ENCODE measurements at regions not wholly inside any gene's neighbourhood (a gene's known extent, or its start where the extent isn't known, plus 50 kb on each side); places are given as distances from the start of the nearest gene placed in this dataset.

DNA sequence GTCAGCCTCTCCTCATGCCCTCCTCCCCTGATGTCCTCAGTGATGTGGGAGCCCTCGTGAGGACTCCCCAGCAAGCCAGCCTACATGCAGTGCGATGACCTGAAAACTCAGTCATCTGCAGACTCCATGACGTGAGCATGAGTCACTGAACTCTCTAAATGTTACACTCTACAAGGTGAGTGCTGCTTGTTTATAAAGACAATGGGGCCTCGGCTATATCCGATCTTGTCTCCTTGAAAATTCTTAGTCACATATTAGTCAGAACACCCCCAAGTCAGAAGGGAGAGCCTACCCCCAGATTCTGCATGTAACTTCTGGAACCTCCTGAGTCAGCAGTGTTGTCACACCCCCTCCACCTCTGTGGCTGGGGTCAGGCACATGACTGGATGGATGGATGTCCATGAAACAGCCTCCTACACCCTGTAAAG lies 673.8 kb downstream of the INHBA start:
- ChIA-PET RAD21 (ENCODE audit: unreplicated experiment) (no interaction called here), SMC1A (ENCODE audit: uncharacterized antibody, unreplicated experiment) (no interaction called here), CTCF (no interaction called here), POLR2A (no interaction called here)
- TF ChIP-seq EZH2 (IDR thresholded peaks at IDR 0.05; ENCODE audit: borderline replicate concordance, control insufficient read depth, low read depth, low read length): no peak
- no peak for TF ChIP-seq CREM (IDR thresholded peaks at IDR 0.05; ENCODE audit: low read depth)
- no peak for TF ChIP-seq HDAC6 (IDR thresholded peaks at IDR 0.05; ENCODE audit: unreplicated experiment)
- TF ChIP-seq CBX5 (IDR thresholded peaks at IDR 0.05; ENCODE audit: low read depth): no peak
- TF ChIP-seq, protein P1, sequence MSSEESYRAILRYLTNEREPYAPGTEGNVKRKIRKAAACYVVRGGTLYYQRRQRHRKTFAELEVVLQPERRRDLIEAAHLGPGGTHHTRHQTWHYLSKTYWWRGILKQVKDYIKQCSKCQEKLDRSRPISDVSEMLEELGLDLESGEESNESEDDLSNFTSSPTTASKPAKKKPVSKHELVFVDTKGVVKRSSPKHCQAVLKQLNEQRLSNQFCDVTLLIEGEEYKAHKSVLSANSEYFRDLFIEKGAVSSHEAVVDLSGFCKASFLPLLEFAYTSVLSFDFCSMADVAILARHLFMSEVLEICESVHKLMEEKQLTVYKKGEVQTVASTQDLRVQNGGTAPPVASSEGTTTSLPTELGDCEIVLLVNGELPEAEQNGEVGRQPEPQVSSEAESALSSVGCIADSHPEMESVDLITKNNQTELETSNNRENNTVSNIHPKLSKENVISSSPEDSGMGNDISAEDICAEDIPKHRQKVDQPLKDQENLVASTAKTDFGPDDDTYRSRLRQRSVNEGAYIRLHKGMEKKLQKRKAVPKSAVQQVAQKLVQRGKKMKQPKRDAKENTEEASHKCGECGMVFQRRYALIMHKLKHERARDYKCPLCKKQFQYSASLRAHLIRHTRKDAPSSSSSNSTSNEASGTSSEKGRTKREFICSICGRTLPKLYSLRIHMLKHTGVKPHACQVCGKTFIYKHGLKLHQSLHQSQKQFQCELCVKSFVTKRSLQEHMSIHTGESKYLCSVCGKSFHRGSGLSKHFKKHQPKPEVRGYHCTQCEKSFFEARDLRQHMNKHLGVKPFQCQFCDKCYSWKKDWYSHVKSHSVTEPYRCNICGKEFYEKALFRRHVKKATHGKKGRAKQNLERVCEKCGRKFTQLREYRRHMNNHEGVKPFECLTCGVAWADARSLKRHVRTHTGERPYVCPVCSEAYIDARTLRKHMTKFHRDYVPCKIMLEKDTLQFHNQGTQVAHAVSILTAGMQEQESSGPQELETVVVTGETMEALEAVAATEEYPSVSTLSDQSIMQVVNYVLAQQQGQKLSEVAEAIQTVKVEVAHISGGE (CRISPR knock-in tag; IDR thresholded peaks at IDR 0.05): no peak
- TF ChIP-seq NBN (IDR thresholded peaks at IDR 0.05): no peak
- TF ChIP-seq KDM1A (IDR thresholded peaks at IDR 0.05; ENCODE audit: borderline replicate concordance): no peak
- TF ChIP-seq ZSCAN29 (IDR thresholded peaks at IDR 0.05): no peak
- no peak for TF ChIP-seq SPI1 (IDR thresholded peaks at IDR 0.05; ENCODE audit: borderline replicate concordance, insufficient read depth, low read depth, low read length)
- TF ChIP-seq ASH2L (IDR thresholded peaks at IDR 0.05; ENCODE audit: borderline replicate concordance, low read depth): no peak
- no peak for TF ChIP-seq JUND (IDR thresholded peaks at IDR 0.05; ENCODE audit: low read depth, low read length)
- TF ChIP-seq WRNIP1 (IDR thresholded peaks at IDR 0.05; ENCODE audit: borderline replicate concordance, low read depth, low read length): no peak
- TF ChIP-seq, protein P2, sequence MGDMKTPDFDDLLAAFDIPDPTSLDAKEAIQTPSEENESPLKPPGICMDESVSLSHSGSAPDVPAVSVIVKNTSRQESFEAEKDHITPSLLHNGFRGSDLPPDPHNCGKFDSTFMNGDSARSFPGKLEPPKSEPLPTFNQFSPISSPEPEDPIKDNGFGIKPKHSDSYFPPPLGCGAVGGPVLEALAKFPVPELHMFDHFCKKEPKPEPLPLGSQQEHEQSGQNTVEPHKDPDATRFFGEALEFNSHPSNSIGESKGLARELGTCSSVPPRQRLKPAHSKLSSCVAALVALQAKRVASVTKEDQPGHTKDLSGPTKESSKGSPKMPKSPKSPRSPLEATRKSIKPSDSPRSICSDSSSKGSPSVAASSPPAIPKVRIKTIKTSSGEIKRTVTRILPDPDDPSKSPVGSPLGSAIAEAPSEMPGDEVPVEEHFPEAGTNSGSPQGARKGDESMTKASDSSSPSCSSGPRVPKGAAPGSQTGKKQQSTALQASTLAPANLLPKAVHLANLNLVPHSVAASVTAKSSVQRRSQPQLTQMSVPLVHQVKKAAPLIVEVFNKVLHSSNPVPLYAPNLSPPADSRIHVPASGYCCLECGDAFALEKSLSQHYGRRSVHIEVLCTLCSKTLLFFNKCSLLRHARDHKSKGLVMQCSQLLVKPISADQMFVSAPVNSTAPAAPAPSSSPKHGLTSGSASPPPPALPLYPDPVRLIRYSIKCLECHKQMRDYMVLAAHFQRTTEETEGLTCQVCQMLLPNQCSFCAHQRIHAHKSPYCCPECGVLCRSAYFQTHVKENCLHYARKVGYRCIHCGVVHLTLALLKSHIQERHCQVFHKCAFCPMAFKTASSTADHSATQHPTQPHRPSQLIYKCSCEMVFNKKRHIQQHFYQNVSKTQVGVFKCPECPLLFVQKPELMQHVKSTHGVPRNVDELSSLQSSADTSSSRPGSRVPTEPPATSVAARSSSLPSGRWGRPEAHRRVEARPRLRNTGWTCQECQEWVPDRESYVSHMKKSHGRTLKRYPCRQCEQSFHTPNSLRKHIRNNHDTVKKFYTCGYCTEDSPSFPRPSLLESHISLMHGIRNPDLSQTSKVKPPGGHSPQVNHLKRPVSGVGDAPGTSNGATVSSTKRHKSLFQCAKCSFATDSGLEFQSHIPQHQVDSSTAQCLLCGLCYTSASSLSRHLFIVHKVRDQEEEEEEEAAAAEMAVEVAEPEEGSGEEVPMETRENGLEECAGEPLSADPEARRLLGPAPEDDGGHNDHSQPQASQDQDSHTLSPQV (IDR thresholded peaks at IDR 0.05): no peak
- TF ChIP-seq NR2C2 (IDR thresholded peaks at IDR 0.05; ENCODE audit: borderline replicate concordance, control insufficient read depth, insufficient read length, low read depth): no peak
- no peak for TF ChIP-seq YY1 (IDR thresholded peaks at IDR 0.05; ENCODE audit: low read depth, low read length)
- TF ChIP-seq CEBPB (IDR thresholded peaks at IDR 0.05; ENCODE audit: borderline replicate concordance in 1 of 2, low read depth in 2 of 2, low read length in 2 of 2): no peak
- no peak for TF ChIP-seq EP300 (IDR thresholded peaks at IDR 0.05; ENCODE audit: borderline replicate concordance in 1 of 2, control insufficient read depth in 1 of 2, low read depth in 2 of 2, low read length in 2 of 2)
- no TSS peak for BruUV-seq (replicated peaks)
- Histone ChIP-seq H3K4me2 (ENCODE audit: control insufficient read depth, insufficient read depth) (no peak overlapping the region), H3K9me3 (replicated peaks; ENCODE audit: control insufficient read depth, insufficient read depth, low read length) (no peaks in the 10 kb centered on the region), H3K36me3 (ENCODE audit: control insufficient read depth in 2 of 2, insufficient read depth in 2 of 2, low read length in 1 of 2) (no peaks in the 10 kb centered on the region), H2AFZ (ENCODE audit: control insufficient read depth, low read depth, low read length) (no peak overlapping the region), H3K9ac (ENCODE audit: control insufficient read depth, insufficient read depth, low read length) (no peak overlapping the region), H4K20me1 (ENCODE audit: control insufficient read depth, insufficient read depth) (no peaks in the 10 kb centered on the region), H3K79me2 (ENCODE audit: control insufficient read depth, insufficient read depth, low read length) (no peaks in the 10 kb centered on the region), H3K4me1 (ENCODE audit: control insufficient read depth, insufficient read depth, low read length) (no peaks in the 10 kb centered on the region), H3K27me3 (replicated peaks in 1 of 2; ENCODE audit: control insufficient read depth in 2 of 2, insufficient read depth in 2 of 2, low read length in 1 of 2) (no peaks in the 10 kb centered on the region), H3K4me3 (no peak overlapping the region), H3K27ac (ENCODE audit: control insufficient read depth, insufficient read depth) (no peak overlapping the region)
- 16% methylated on average over 5 of the region's 5 CpGs for WGBS (ENCODE audit: insufficient coverage, insufficient replicate concordance, low lambda C conversion rate, missing lambda C conversion rate)
- intact Hi-C loops (cut with micrococcal nuclease; ENCODE audit: unreplicated experiment) (no loop called here), in situ Hi-C loops (cut with MboI) (no loop called here)
- FAIRE-seq (no peak), DNase-seq (ENCODE audit: low read depth, low spot score) (no peak), ATAC-seq (peak; percentile 69)

All from GM12878 (cell line).